Type B pancreatic cell (in vitro differentiated cells): ENCODE measurements at regions not wholly inside any gene's neighbourhood (a gene's known extent, or its start where the extent isn't known, plus 50 kb on each side); places are given as distances from the start of the nearest gene placed in this dataset.
"Not testable (repeated sequence)": the region's sequence is repeated elsewhere in the genome, so short reads cannot be mapped to it uniquely, and the experiment has no call there.

Experiments used
- DNase-seq: peaks from one replicate; pipeline ENCODE4 v3.0.0; 2021; ENCODE audit warnings: mixed read lengths; ENCODE audit not compliant: unreplicated experiment; ENCODE audit errors: extremely low spot score
- H3K27ac Mint-ChIP-seq: 2 replicates; pipeline ENCODE4 v1.8.0; 2021; ENCODE audit warnings: mild to moderate bottlenecking, mixed read lengths
- H3K27me3 Mint-ChIP-seq: 2 replicates; pipeline ENCODE4 v1.8.0; 2021; ENCODE audit warnings: mixed read lengths
- H3K36me3 Mint-ChIP-seq: 2 replicates; pipeline ENCODE4 v1.8.0; 2021; ENCODE audit warnings: mixed read lengths
- H3K4me1 Mint-ChIP-seq: one replicate; pipeline ENCODE4 v1.8.0; 2021; ENCODE audit warnings: mixed read lengths; ENCODE audit not compliant: unreplicated experiment
- H3K4me3 Mint-ChIP-seq: 2 replicates; pipeline ENCODE4 v1.8.0; 2021; ENCODE audit warnings: mild to moderate bottlenecking, mixed read lengths
- H3K9me3 Mint-ChIP-seq: 2 replicates; pipeline ENCODE4 v1.8.0; 2021; ENCODE audit warnings: mixed read lengths
- CTCF ChIP-seq: fragments of 200-600 bp; sonication (generic); conservative IDR thresholded peaks from 2 replicates; pipeline ENCODE4 v1.5.0; 2021; ENCODE audit warnings: antibody characterized with exemption, mild to moderate bottlenecking

- Mint-ChIP-seq H3K9me3 (no peaks in the 10 kb centered on the region), H3K36me3 (no peaks in the 10 kb centered on the region), H3K27ac (no peak overlapping the region), H3K4me3 (no peak overlapping the region), H3K27me3 (peaks cover 26% of the 10 kb centered on the region), H3K4me1 (peaks cover 14% of the 10 kb centered on the region)
- DNase-seq = no peak
- no peak for TF ChIP-seq CTCF
These were observed 323.2 kb upstream of the MAN1A1 start for GRCh38 chr6:119672725-119673124.

GRCh38 chr6:119671105-119671504, 321.5 kb upstream of the MAN1A1 start:
- H3K4me1 Mint-ChIP-seq = peaks cover 4% of the 10 kb centered on the region
- DNase-seq = no peak
- no peak for TF ChIP-seq CTCF
- peaks cover 21% of the 10 kb centered on the region for H3K27me3 Mint-ChIP-seq
- no peaks in the 10 kb centered on the region for H3K9me3 Mint-ChIP-seq
- H3K36me3 Mint-ChIP-seq = no peaks in the 10 kb centered on the region
- H3K4me3 Mint-ChIP-seq = no peak overlapping the region
- H3K27ac Mint-ChIP-seq = no peak overlapping the region

GRCh38 chr6:119669221-119669620, 319.7 kb upstream of the MAN1A1 start:
- H3K4me1 Mint-ChIP-seq = peaks cover 4% of the 10 kb centered on the region
- DNase-seq = no peak
- H3K36me3 Mint-ChIP-seq = no peaks in the 10 kb centered on the region
- H3K27ac Mint-ChIP-seq = no peak overlapping the region
- H3K9me3 Mint-ChIP-seq = no peaks in the 10 kb centered on the region
- peaks cover 7% of the 10 kb centered on the region for H3K27me3 Mint-ChIP-seq
- no peak for TF ChIP-seq CTCF
- no peak overlapping the region for H3K4me3 Mint-ChIP-seq

- H3K4me1 Mint-ChIP-seq, H3K36me3 Mint-ChIP-seq, H3K4me3 Mint-ChIP-seq, DNase-seq, H3K27me3 Mint-ChIP-seq, H3K27ac Mint-ChIP-seq, H3K9me3 Mint-ChIP-seq: not testable (repeated sequence)
These were observed 315.9 kb upstream of the MAN1A1 start for GRCh38 chr6:119665432-119665831.

- Mint-ChIP-seq H3K36me3 (no peaks in the 10 kb centered on the region), H3K27me3 (no peaks in the 10 kb centered on the region), H3K27ac (no peak overlapping the region), H3K4me1 (no peaks in the 10 kb centered on the region), H3K9me3 (no peaks in the 10 kb centered on the region), H3K4me3 (no peak overlapping the region)
- TF ChIP-seq CTCF = no peak
- no peak for DNase-seq
These were observed 312.1 kb upstream of the MAN1A1 start for GRCh38 chr6:119661628-119662027.

GRCh38 chr6:119661078-119661477, 311.5 kb upstream of the MAN1A1 start:
- H3K9me3 Mint-ChIP-seq = no peaks in the 10 kb centered on the region
- H3K4me1 Mint-ChIP-seq = no peaks in the 10 kb centered on the region
- no peak overlapping the region for H3K27ac Mint-ChIP-seq
- no peaks in the 10 kb centered on the region for H3K27me3 Mint-ChIP-seq
- no peak for TF ChIP-seq CTCF
- no peak overlapping the region for H3K4me3 Mint-ChIP-seq
- no peak for DNase-seq
- no peaks in the 10 kb centered on the region for H3K36me3 Mint-ChIP-seq
